BLaER1 (cell line): ENCODE measurements at regions not wholly inside any gene's neighbourhood (a gene's known extent, or its start where the extent isn't known, plus 50 kb on each side); places are given as distances from the start of the nearest gene placed in this dataset.

Experiments
- H3K27ac ChIP-seq: shearing (Covaris generic); formaldehyde crosslinking; 2 replicates; pipeline ENCODE4 v1.8.1; 2022
- H3K27me3 ChIP-seq: shearing (Covaris generic); formaldehyde crosslinking; 2 replicates; pipeline ENCODE4 v1.8.1; 2022
- H3K36me3 ChIP-seq: shearing (Covaris generic); formaldehyde crosslinking; 2 replicates; pipeline ENCODE4 v1.8.1; 2022
- H3K4me1 ChIP-seq: shearing (Covaris generic); formaldehyde crosslinking; 2 replicates; pipeline ENCODE4 v1.8.1; 2022
- H3K4me2 ChIP-seq: shearing (Covaris generic); formaldehyde crosslinking; 2 replicates; pipeline ENCODE4 v1.8.1; 2022
- H3K4me3 ChIP-seq: shearing (Covaris generic); formaldehyde crosslinking; 2 replicates; pipeline ENCODE4 v1.8.1; 2022
- H3K9ac ChIP-seq: shearing (Covaris generic); formaldehyde crosslinking; 2 replicates; pipeline ENCODE4 v1.8.1; 2022
- H3K9me3 ChIP-seq: shearing (Covaris generic); formaldehyde crosslinking; 2 replicates; pipeline ENCODE4 v1.8.1; 2022
- H4K20me1 ChIP-seq: shearing (Covaris generic); formaldehyde crosslinking; 2 replicates; pipeline ENCODE4 v1.8.1; 2022
- Cebpa-rat ChIP-seq: shearing (Covaris generic); IDR thresholded peaks from 2 replicates; pipeline ENCODE4 v1.8.1; 2022

DNA sequence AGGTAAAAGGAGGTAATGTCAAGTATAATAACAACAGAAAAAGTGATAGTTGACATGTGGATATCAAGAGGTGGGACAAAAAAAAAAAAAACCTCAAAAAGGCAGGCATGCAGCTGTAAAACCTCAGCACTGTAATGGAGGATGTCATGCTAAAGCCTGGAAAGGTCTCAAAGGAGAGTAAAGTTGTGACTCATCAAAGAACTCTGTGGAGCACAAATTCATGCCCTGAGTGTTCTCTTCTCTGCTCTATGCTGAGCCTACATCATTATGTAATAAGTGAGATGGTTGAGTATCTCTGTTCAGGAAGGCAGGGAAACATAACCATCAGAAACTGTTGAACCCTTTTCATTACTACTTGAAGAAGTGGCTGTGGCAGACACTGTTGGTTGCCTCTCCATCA lies 597.8 kb downstream of the BCOR start:
- Histone ChIP-seq H3K27ac (no peak overlapping the region), H3K4me1 (peaks cover 19% of the 10 kb centered on the region), H3K9ac (no peak overlapping the region), H3K4me2 (no peak overlapping the region), H3K9me3 (no peaks in the 10 kb centered on the region), H3K4me3 (no peak overlapping the region), H3K36me3 (no peaks in the 10 kb centered on the region), H3K27me3 (no peaks in the 10 kb centered on the region), H4K20me1 (no peaks in the 10 kb centered on the region)
- no peak for TF ChIP-seq Cebpa-rat

DNA sequence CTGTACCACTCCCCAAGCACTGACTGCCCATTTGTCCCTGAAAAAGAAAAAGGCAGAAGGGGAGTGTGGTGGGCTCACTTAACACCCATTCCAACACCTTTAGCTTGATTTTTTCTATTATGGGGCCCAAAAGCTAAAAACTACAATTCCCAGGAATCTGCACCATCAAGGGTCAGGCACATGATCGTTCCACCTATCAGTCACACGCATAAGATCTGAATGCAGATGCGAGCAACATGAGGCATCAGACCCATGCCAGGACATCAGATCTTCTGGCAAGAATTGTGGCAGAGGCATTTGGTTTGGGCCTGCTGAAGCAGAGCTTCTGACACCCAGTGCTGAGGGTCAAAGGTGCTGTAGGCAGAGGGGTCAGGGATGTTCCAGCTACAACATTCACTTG lies 595.9 kb downstream of the BCOR start:
- no peak overlapping the region for H3K9ac ChIP-seq
- H3K27ac ChIP-seq, result no peak overlapping the region
- H3K4me2 ChIP-seq, result peak overlapping the region; percentile 34
- no peak for TF ChIP-seq Cebpa-rat
- no peaks in the 10 kb centered on the region for H3K27me3 ChIP-seq
- H3K9me3 ChIP-seq, result no peaks in the 10 kb centered on the region
- no peaks in the 10 kb centered on the region for H3K36me3 ChIP-seq
- H4K20me1 ChIP-seq, result no peaks in the 10 kb centered on the region
- peaks cover 17% of the 10 kb centered on the region for H3K4me1 ChIP-seq
- no peak overlapping the region for H3K4me3 ChIP-seq

DNA sequence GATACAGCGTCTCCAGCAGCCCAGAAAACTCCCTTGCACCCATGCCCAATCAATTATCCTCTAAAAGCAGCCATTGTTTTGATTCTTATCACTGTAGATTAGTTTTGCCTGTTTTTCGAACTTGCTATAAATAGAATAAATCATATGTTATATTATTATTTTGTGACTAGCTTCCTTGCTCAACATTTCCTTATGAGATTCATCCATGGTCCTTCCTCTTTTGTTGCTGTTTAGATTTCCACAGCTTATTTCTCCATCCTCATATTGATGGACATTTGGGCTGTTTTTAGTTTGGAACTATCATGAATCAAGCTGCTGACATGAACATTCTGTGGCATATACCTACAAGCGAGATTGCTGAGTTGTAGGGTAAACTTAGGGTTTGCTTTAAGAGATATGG lies 595.3 kb downstream of the BCOR start:
- Histone ChIP-seq H3K9me3 (no peaks in the 10 kb centered on the region), H3K27me3 (no peaks in the 10 kb centered on the region), H4K20me1 (no peaks in the 10 kb centered on the region), H3K4me1 (peaks cover 17% of the 10 kb centered on the region), H3K4me2 (no peak overlapping the region), H3K36me3 (no peaks in the 10 kb centered on the region), H3K27ac (no peak overlapping the region), H3K4me3 (no peak overlapping the region), H3K9ac (no peak overlapping the region)
- no peak for TF ChIP-seq Cebpa-rat

DNA sequence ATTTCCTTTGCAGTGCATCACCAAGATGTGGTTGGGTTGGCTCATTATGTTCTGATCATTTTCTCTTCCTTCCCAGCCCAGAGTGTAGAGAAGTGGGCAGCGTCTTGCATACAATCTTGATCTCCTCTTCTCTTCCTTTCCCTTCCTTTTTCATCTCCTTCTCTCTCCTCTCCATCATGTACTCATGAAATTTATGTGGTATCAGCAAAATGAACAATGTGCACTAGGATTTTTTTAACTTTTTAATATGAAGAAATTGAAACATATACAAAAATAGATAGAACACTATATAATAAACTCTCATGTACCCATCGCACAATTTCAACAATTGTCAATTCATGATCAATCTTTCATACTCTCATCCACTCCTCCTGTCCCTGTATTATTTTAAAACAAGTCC lies 593.5 kb downstream of the BCOR start:
- H3K27me3 ChIP-seq, result no peaks in the 10 kb centered on the region
- no peaks in the 10 kb centered on the region for H4K20me1 ChIP-seq
- H3K9ac ChIP-seq, result no peak overlapping the region
- peaks cover 17% of the 10 kb centered on the region for H3K4me1 ChIP-seq
- H3K9me3 ChIP-seq, result peaks cover 10% of the 10 kb centered on the region
- no peak overlapping the region for H3K27ac ChIP-seq
- H3K36me3 ChIP-seq, result no peaks in the 10 kb centered on the region
- no peak for TF ChIP-seq Cebpa-rat
- no peak overlapping the region for H3K4me2 ChIP-seq
- no peak overlapping the region for H3K4me3 ChIP-seq

DNA sequence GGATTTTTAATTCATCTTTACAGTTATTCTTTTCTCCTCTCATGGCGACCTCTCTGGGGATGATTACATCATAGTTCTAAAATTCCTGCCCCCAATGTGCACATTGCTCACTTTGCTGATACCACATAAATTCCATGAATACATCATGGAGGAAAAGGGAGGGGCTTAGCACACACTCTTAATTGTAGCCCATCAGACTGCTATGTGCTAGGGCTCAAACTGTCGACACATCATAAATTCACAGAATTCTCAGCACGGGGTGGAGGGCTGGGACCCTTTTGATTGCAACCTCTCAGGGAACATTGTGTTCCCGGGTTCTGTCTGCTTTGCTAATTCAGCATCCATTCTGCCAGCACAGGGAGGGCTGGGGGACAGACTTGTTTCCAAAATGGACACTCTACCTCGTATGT lies 592.9 kb downstream of the BCOR start:
- Histone ChIP-seq H3K4me3 (no peak overlapping the region), H3K9me3 (peaks cover 16% of the 10 kb centered on the region), H3K27ac (no peak overlapping the region), H3K9ac (no peak overlapping the region), H4K20me1 (no peaks in the 10 kb centered on the region), H3K4me2 (no peak overlapping the region), H3K4me1 (peaks cover 17% of the 10 kb centered on the region), H3K27me3 (no peaks in the 10 kb centered on the region), H3K36me3 (no peaks in the 10 kb centered on the region)
- no peak for TF ChIP-seq Cebpa-rat

- no peak overlapping the region for H3K4me3 ChIP-seq
- no peaks in the 10 kb centered on the region for H3K27me3 ChIP-seq
- peaks cover 22% of the 10 kb centered on the region for H3K9me3 ChIP-seq
- H3K4me2 ChIP-seq, result no peak overlapping the region
- H4K20me1 ChIP-seq, result no peaks in the 10 kb centered on the region
- H3K27ac ChIP-seq, result no peak overlapping the region
- no peaks in the 10 kb centered on the region for H3K36me3 ChIP-seq
- H3K9ac ChIP-seq, result no peak overlapping the region
- H3K4me1 ChIP-seq, result peaks cover 11% of the 10 kb centered on the region
- TF ChIP-seq Cebpa-rat, result no peak
These were observed 591.6 kb downstream of the BCOR start for GRCh38 chrX:39506131-39506530.

DNA sequence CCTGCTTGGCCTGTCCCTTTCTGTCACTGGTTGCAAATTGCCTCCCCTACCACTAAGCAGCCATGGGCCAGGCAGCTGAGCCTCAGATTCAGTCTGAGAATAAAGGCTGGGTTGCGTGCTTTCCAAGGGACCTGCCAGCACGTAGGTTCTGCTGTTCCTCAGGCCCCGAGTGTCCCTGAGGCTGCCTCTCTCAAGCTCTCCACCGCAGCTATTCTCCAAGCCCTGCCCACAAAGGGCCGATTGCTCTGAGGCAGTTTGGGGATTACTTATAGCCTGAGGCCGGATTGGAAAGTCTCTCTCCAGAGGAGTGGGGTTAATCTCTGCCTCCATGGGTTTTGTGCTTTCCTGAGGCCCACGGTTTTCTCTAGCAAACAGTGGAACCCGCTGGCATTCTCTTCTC lies 590.7 kb downstream of the BCOR start:
- H3K27ac ChIP-seq, result no peak overlapping the region
- no peaks in the 10 kb centered on the region for H4K20me1 ChIP-seq
- H3K9ac ChIP-seq, result no peak overlapping the region
- TF ChIP-seq Cebpa-rat, result no peak
- peaks cover 2% of the 10 kb centered on the region for H3K4me1 ChIP-seq
- H3K4me3 ChIP-seq, result no peak overlapping the region
- H3K27me3 ChIP-seq, result no peaks in the 10 kb centered on the region
- H3K4me2 ChIP-seq, result no peak overlapping the region
- no peaks in the 10 kb centered on the region for H3K36me3 ChIP-seq
- H3K9me3 ChIP-seq, result peaks cover 22% of the 10 kb centered on the region

DNA sequence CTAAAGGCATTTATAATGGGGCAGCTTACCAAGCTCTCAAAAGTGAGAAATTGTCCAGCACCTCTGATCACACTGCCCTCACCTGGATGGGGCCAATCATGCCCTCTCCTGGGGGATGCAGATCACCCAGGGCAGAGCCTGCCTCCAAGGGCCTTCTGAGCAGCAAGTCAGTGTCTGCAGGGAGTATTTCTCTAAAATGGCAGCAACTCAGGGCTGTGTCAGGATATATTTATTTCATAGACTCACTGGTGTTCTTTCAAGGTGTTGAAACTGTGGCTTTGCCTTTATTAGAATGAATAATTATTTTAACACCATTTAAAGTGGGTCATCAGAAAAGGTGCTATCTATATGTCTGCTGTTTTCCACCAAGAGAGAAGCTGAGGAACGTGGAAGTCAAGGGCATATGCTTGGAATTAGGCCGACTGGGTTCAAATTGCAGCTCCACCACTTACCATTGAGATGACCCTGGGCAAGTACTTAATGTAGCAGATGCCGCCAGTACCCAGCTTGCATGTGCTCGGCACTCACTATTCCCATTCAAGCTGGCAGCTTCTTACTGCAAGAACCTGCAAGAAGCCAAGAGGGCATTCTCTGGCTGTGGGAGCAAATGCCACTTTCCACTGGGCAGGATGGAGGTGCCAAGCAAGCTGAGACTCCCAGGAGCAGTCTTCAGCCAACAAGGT lies 590.0 kb downstream of the BCOR start:
- peaks cover 22% of the 10 kb centered on the region for H3K9me3 ChIP-seq
- TF ChIP-seq Cebpa-rat, result no peak
- no peak overlapping the region for H3K9ac ChIP-seq
- H3K27me3 ChIP-seq, result no peaks in the 10 kb centered on the region
- no peaks in the 10 kb centered on the region for H4K20me1 ChIP-seq
- H3K27ac ChIP-seq, result no peak overlapping the region
- no peak overlapping the region for H3K4me3 ChIP-seq
- H3K4me2 ChIP-seq, result no peak overlapping the region
- H3K4me1 ChIP-seq, result no peaks in the 10 kb centered on the region
- no peaks in the 10 kb centered on the region for H3K36me3 ChIP-seq

- Histone ChIP-seq H3K4me1 (no peaks in the 10 kb centered on the region), H3K4me3 (no peak overlapping the region), H3K27me3 (no peaks in the 10 kb centered on the region), H3K27ac (no peak overlapping the region), H3K9me3 (peaks cover 22% of the 10 kb centered on the region), H3K36me3 (no peaks in the 10 kb centered on the region), H4K20me1 (no peaks in the 10 kb centered on the region), H3K4me2 (no peak overlapping the region), H3K9ac (no peak overlapping the region)
- no peak for TF ChIP-seq Cebpa-rat
These were observed 589.5 kb downstream of the BCOR start for GRCh38 chrX:39508300-39508692.

GRCh38 chrX:39509157-39509556 lies 588.6 kb downstream of the BCOR start:
- Histone ChIP-seq H3K27me3 (no peaks in the 10 kb centered on the region), H4K20me1 (no peaks in the 10 kb centered on the region), H3K9me3 (peaks cover 22% of the 10 kb centered on the region), H3K27ac (no peak overlapping the region), H3K4me2 (no peak overlapping the region), H3K36me3 (no peaks in the 10 kb centered on the region), H3K4me3 (no peak overlapping the region), H3K9ac (no peak overlapping the region), H3K4me1 (no peaks in the 10 kb centered on the region)
- no peak for TF ChIP-seq Cebpa-rat

DNA sequence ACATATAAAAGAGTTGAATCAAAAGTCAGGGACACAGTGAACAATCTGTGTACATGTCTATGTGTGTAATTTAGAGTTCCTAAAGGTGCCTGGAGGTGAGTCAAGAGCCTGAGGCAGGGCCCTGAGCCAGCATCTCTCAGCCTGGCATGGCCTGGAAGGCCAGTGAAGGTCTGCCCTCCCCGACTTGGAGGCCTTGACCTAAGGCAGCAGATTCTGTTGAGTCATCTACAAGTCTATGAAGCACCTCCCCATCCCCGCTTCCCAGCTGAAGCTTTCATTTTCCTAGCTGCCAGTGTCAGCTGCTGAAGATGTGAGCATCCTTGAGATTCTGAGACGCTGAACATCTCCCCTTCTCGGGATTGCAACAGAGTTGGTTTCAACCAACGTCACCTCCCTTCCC lies 583.9 kb downstream of the BCOR start:
- no peak overlapping the region for H3K4me3 ChIP-seq
- H3K27me3 ChIP-seq, result no peaks in the 10 kb centered on the region
- no peak overlapping the region for H3K4me2 ChIP-seq
- peaks cover 16% of the 10 kb centered on the region for H3K9me3 ChIP-seq
- no peaks in the 10 kb centered on the region for H4K20me1 ChIP-seq
- no peak overlapping the region for H3K27ac ChIP-seq
- no peaks in the 10 kb centered on the region for H3K4me1 ChIP-seq
- H3K36me3 ChIP-seq, result no peaks in the 10 kb centered on the region
- H3K9ac ChIP-seq, result no peak overlapping the region
- TF ChIP-seq Cebpa-rat, result no peak
